Myocyte (in vitro differentiated cells): ENCODE measurements at regions not wholly inside any gene's neighbourhood (a gene's known extent, or its start where the extent isn't known, plus 50 kb on each side); places are given as distances from the start of the nearest gene placed in this dataset.
"Not testable (repeated sequence)": the region's sequence is repeated elsewhere in the genome, so short reads cannot be mapped to it uniquely, and the experiment has no call there.

Source experiments
- DNase-seq: peaks from one replicate; pipeline ENCODE4 v3.0.0-alpha.2; 2012; ENCODE audit warnings: low read depth

DNA sequence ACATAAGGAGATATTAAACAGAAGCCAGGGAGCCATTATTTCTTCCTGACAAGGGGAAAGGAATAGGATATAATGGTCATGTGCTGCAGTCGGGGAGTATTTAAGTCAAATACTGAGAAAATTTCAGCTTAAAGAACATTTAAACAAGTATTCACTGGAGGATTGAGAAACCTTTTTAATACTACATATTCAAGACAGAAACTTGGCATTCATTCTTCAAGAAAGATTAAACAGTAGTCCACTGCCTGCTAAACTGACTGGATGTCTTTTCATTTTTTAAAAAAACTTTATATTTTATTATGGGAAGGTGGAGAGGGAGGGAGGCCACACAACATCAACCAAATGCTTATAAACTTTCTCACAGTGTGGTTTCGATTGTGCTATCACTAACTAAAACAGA lies 107.4 kb upstream of the CBLB start:
- no peak for DNase-seq

GRCh38 chr3:105979961-105980360 lies 111.1 kb upstream of the CBLB start:
- DNase-seq = no peak

DNA sequence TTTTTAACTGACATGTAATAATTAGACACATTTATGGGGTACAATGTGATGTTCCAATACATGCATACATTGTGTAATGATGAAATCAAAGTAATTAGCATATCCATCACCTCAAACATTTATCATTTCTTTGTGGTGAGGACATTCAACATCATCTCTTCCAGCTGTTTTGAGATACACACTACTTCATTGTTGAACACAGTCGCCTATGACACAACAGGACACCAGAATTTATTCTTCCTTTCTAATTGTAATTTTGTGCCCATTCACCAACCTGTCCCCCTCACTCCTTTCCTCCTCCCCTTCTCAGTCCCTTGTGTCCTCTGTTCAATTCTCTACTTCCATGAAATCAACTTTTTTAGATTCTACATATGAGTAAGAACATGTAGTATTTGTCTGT lies 113.4 kb upstream of the CBLB start:
- no peak for DNase-seq

DNA sequence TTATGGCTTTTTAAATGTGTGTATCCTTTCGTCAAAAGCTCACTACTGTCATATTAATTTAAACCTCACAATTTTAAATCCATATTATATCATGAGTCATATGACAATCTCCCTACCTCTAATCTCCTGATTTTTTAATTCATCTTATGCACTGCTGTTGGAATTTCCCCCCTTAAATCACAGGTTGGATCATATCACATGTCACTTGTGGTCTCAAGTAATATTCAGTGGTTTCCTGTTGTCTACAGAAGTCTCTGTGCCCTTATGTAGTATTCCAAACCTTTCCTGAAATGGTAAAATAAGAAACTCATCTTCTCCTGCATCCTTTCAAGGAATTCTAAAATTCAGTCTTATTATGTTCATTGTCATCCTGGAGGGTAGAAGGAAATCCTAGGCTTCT lies 116.0 kb upstream of the CBLB start:
- DNase-seq = no peak

DNA sequence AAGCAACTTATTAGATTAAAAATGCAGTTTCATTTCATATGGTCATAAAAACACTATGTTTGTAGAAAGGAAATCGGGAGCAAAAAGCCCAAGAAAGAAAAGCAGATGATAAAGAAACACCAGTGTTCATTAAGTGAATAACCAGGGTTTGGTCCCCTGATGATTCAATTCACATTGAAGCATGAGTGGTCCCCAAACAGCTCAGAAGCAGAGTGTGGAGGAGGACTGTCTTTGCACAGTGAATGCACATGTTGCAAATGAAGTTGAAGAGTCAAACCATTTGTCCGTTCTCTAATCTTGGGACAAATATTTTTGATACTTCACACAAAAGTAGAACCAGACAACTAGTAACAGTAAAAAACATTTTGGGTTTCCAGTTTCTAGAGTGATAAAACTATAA lies 117.5 kb upstream of the CBLB start:
- DNase-seq = not testable (repeated sequence)

- DNase-seq = no peak
Measured at GRCh38 chr3:105987809-105988208, 119.0 kb upstream of the CBLB start.

- DNase-seq = no peak
Measured at GRCh38 chr3:105988540-105989212, 119.9 kb upstream of the CBLB start.

DNA sequence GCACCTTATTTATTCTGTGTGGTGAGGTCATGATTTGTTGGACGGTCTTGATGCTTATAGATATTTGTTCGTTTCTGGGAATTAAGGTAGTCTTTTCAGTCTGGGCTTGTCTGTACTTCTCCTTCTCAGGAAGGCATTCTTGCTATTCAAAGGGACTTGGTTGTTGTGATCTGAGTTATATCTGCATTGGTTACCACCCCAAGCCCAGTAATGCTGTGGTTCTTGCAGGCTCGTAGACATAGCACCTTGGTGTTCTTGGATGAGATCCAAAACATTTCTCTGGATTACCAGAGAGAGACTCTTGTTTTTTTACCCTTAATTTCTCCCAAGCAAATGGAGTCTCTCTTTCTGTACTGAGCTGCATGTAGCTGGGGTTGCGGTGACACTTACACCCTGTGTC lies 128.0 kb upstream of the CBLB start:
- DNase-seq = no peak

- no peak for DNase-seq
Measured at GRCh38 chr3:105997466-105997799, 128.6 kb upstream of the CBLB start.

DNA sequence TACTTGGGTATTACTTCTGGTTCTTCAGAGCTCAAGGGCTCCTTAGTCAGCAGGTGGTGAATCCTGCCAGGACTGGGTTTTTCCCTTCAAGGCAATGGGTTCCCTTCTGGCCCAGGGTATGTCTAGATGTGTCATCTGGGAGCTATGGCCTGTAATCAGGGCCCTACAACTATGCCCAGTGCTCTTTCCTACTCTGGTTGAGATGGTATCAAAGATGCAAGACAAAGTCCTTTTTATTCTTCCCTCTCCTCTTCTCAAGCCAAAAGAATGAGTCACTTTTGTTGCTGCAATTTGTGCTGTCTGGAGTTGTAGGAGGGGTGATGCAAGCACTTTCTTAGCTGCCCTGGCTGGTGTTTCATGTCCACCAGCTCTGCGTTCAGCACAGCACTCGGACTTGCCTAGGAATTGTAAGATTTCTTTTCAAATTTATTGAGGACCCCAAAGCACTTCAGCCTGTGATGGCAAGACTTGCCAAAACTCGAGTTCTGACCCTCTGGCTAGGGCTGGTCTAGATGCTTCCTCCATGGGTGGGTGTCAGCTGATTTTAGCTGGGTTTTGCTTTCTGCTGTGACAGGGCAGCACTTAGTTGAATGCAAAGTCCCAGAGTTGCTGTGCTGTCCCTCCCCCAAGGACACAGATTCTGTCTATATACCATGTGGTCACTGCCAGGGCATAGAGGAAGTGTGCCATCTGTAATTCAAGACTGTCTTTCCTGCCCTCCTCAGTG lies 129.2 kb upstream of the CBLB start:
- peak; percentile 53 for DNase-seq

GRCh38 chr3:105999856-106000255 lies 131.0 kb upstream of the CBLB start:
- no peak for DNase-seq

GRCh38 chr3:106001923-106002322 lies 133.1 kb upstream of the CBLB start:
- DNase-seq = no peak

DNA sequence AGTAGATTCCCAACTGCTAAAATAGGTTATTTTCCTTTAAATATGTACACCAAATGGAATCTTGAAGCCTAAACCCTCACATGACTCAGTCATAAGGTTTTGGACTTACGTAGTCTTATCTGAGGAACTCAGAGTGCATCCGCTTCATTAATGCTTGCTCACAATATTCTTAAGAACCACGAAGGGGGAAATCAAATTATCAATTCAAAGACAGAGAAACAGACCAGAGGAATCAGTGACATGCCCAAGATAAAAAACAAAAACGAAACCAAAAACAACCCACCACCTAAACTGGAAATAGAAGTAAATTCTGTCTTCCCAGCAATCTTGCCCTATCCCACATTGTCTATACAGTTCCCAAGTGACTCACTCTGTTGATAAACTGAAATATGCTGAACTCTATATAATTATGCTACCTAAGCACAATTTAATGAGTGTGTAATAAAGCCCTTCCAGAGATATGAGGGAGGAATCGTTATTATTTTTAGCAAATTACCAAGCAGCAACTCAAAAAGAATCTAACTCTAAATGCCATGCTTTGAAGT lies 135.4 kb upstream of the CBLB start:
- peak; percentile 67 for DNase-seq

GRCh38 chr3:106004826-106005225 lies 136.0 kb upstream of the CBLB start:
- DNase-seq = no peak

DNA sequence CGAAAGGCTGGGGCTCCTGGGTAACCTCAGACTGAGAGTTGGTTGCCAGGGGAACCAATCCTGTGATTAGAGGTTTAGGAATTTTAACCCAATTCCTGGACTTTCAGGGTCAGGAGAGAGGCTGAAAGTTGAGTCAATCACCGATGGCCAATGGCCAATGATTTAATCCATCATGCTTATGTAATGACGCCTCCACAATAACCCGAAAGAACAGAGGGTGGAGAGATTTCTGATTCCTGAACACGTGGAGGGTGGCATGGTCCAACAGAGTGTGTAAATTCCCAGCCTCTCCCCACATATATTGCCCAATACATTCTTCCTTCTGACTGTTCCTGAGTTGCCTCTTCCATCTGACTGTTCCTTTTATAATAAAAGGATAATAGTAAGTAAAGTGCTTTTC lies 137.2 kb upstream of the CBLB start:
- peak; percentile 49 for DNase-seq

DNA sequence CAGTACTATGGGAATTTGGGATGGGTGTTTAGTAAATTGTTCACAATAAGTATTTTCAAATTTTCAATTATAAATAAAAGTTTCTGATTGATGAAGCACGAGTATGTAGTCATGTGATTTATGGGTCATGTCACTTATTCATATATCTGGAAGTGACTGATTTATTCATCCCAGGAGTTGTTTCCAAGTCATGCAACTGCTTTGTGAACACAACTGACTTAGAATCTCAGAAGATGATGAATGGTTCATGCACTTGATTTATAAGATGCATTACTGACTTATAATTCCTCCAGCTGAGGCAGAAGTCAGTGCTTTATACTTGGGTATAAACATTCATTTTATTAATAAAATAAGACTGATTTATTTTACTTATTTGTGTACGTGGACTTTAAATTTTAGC lies 137.8 kb upstream of the CBLB start:
- no peak for DNase-seq

- no peak for DNase-seq
Measured at GRCh38 chr3:106007512-106007911, 138.7 kb upstream of the CBLB start.

GRCh38 chr3:106008766-106009165 lies 140.0 kb upstream of the CBLB start:
- no peak for DNase-seq

GRCh38 chr3:106010829-106011228 lies 142.0 kb upstream of the CBLB start:
- no peak for DNase-seq

DNA sequence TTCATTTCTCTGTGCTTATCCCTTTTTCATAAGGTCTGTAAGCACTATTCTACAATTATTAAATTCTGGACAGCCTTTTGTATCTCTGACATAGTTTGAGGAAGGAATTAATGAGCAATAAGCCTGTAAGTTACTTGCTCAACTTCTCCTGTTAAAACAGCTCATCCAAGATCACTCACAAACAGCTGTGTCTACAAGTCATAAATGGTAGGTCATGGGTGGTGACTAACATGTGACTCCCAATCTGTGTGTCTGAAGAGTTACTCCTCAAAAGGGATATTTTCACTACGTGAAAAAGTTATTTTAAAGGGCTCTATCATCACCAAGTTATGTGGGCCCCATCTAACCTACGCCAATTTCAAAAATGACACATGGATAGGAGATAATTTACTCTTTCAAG lies 145.2 kb upstream of the CBLB start:
- DNase-seq = peak; percentile 86

DNA sequence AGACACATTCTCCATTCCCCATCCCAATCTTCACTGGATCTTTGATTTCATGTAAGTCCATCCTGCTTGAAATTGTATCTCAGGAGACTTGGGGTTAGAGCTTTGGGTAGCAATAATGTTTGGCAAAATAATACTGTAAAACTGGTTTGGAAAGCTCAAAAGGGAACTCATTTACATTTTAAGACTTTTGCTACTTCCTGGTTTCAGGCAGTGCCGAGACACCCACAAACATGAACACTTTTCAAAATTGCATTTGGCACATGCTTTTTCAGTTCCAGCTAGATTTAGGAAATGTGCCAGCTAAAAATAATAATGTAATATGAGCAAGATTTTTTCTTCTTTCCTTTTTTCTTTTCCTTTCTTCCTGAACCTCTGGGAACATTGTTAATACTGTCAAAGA lies 145.7 kb upstream of the CBLB start:
- DNase-seq = no peak

- no peak for DNase-seq
Measured at GRCh38 chr3:106014971-106015370, 146.2 kb upstream of the CBLB start.

GRCh38 chr3:106018102-106018501 lies 149.3 kb upstream of the CBLB start:
- no peak for DNase-seq
